Neutrophil (primary cell): ENCODE measurements at regions not wholly inside any gene's neighbourhood (a gene's known extent, or its start where the extent isn't known, plus 50 kb on each side); places are given as distances from the start of the nearest gene placed in this dataset.

Source experiments
- H3K27ac ChIP-seq: fragments of 200-600 bp; sonication (generic); 2 replicates; pipeline ENCODE4 v1.5.1; 2016; ENCODE audit warnings: mild to moderate bottlenecking, moderate library complexity
- H3K27me3 ChIP-seq: fragments of 200-600 bp; sonication (generic); 2 replicates; pipeline ENCODE4 v1.6.0; 2016; ENCODE audit warnings: mild to moderate bottlenecking
- H3K36me3 ChIP-seq: fragments of 200-600 bp; sonication (generic); 2 replicates; pipeline ENCODE4 v1.5.1; 2017
- H3K4me1 ChIP-seq, 2 experiments: fragments of 200-600 bp in 1 of 2; sonication (generic) in 1 of 2; 1 replicate in 1 of 2; 2 replicates in 1 of 2; pipeline versions ENCODE4 v1.5.1 to v1.6.1; 2013 to 2016; ENCODE audit warnings: low read depth in 1 of 2, low read length in 1 of 2, mild to moderate bottlenecking in 1 of 2, moderate library complexity in 1 of 2; ENCODE audit not compliant: control insufficient read depth in 1 of 2, insufficient read depth in 1 of 2
- H3K4me3 ChIP-seq, 2 experiments: fragments of 200-600 bp in 1 of 2; sonication (generic) in 1 of 2; 1 replicate in 1 of 2; 2 replicates in 1 of 2; pipeline ENCODE4 v1.5.1; 2013 to 2016; ENCODE audit warnings: low read depth in 1 of 2, low read length in 1 of 2, mild to moderate bottlenecking in 1 of 2, moderate library complexity in 1 of 2
- H3K9me3 ChIP-seq: fragments of 200-600 bp; sonication (generic); 2 replicates; pipeline ENCODE4 v1.5.1; 2016
- TF ChIP-seq, protein P1 (sequence below): fragments of 200-600 bp; sonication (generic); IDR thresholded peaks from 2 replicates; pipeline ENCODE4 v1.5.1; 2016; ENCODE audit warnings: antibody characterized with exemption

DNA sequence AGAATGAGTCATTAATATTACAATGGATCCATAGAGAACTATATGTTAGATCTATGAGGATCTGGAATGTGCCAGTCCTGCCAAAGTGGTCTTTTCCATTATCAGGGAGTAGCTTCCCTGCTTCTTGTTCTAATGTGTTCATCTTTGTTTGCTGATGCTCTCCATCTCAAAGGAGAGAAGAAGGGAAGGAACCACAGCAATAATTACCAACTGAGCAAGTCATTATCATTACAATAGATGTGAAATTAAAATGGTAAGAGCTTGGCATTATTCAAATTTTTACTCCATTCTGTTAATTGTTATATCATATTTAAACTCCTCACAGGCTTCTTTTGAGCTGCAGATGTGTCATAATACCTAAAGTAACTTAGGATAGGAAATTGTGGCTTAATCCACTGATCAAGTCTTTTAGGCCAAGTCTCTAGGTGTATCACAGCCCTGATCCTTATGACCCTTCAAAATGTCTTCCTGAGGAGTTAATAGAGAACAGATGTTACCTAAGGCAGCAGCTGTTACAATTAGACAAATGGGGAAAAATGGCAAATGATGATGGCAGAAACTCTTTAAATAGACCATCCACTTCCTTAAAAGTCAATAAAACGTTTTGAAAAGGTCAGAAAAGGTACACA, 1492.7 kb upstream of the IGFBP7 start:
- Histone ChIP-seq H3K4me3 (no peak overlapping the region), H3K27ac (no peak overlapping the region), H3K4me1 (no peaks in the 10 kb centered on the region), H3K27me3 (no peaks in the 10 kb centered on the region), H3K36me3 (no peaks in the 10 kb centered on the region), H3K9me3 (no peaks in the 10 kb centered on the region)
- TF ChIP-seq, protein P1, sequence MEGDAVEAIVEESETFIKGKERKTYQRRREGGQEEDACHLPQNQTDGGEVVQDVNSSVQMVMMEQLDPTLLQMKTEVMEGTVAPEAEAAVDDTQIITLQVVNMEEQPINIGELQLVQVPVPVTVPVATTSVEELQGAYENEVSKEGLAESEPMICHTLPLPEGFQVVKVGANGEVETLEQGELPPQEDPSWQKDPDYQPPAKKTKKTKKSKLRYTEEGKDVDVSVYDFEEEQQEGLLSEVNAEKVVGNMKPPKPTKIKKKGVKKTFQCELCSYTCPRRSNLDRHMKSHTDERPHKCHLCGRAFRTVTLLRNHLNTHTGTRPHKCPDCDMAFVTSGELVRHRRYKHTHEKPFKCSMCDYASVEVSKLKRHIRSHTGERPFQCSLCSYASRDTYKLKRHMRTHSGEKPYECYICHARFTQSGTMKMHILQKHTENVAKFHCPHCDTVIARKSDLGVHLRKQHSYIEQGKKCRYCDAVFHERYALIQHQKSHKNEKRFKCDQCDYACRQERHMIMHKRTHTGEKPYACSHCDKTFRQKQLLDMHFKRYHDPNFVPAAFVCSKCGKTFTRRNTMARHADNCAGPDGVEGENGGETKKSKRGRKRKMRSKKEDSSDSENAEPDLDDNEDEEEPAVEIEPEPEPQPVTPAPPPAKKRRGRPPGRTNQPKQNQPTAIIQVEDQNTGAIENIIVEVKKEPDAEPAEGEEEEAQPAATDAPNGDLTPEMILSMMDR = no peak

DNA sequence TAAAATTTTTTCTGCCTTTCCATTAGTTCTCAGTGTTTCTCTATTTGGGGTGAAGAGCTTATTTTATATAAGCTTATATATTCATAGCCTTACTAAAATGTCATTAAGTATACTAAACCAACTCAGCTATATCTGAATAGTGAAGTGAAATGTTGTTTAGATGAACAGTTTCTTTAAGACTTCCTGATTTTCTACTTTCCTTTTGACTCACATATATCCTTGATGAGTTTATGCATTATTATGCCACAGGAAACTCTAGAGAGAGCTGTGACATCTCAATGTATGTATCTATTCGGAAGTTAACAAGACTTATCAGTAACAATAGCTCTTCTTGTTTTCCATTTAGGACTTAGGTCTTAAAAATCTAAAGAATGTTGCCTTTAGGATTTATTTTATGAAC, 1491.8 kb upstream of the IGFBP7 start:
- H3K9me3 ChIP-seq = no peaks in the 10 kb centered on the region
- no peak overlapping the region for H3K4me3 ChIP-seq
- no peaks in the 10 kb centered on the region for H3K4me1 ChIP-seq
- H3K36me3 ChIP-seq = no peaks in the 10 kb centered on the region
- no peaks in the 10 kb centered on the region for H3K27me3 ChIP-seq
- TF ChIP-seq, protein P1 = no peak
- no peak overlapping the region for H3K27ac ChIP-seq

DNA sequence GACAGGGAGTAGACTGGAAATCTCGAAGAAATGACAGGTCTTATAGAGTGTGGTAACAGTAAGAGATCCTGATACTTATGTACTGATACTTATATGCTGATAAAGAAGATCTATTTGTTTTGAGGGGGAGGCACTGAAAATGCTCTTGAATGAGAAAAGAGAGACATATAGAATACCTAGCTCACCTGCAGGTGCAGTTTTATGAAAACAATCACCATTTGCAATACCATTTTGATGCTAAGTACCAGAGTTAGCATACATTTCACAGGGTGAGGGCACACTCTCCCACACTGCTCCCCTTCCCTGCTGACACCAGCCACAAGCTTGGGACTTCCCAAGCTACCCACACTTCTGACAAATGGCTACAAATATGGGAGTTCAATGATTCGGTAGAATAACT, 1490.1 kb upstream of the IGFBP7 start:
- no peaks in the 10 kb centered on the region for H3K36me3 ChIP-seq
- TF ChIP-seq, protein P1 = no peak

DNA sequence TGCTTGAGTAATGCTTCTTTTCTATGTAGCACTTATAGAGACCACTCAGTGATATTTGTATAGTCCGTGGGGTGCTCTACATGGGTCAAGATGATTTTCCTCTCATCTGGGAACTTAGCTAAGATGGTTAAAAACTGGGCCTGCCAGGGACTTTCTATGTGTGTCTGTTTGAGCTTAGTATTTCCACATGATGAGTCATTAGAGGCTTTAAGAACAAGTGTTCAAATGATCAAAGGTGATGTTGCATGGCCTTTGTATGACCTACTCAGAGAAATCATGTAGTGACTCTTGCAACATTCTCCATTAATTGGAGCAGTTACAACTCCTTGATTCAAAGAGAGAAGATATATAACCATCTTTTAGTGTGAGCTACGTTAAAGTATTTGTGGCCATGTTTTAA, 1480.5 kb upstream of the IGFBP7 start:
- H3K4me1 ChIP-seq = no peaks in the 10 kb centered on the region
- no peaks in the 10 kb centered on the region for H3K9me3 ChIP-seq
- H3K36me3 ChIP-seq = no peaks in the 10 kb centered on the region
- no peak overlapping the region for H3K27ac ChIP-seq
- H3K4me3 ChIP-seq = no peak overlapping the region
- TF ChIP-seq, protein P1 = no peak
- no peaks in the 10 kb centered on the region for H3K27me3 ChIP-seq

More for the DNA sequence above, 1490.1 kb upstream of the IGFBP7 start:
- Histone ChIP-seq H3K27ac (no peak overlapping the region), H3K4me3 (no peak overlapping the region), H3K9me3 (no peaks in the 10 kb centered on the region), H3K27me3 (no peaks in the 10 kb centered on the region), H3K4me1 (no peaks in the 10 kb centered on the region)

DNA sequence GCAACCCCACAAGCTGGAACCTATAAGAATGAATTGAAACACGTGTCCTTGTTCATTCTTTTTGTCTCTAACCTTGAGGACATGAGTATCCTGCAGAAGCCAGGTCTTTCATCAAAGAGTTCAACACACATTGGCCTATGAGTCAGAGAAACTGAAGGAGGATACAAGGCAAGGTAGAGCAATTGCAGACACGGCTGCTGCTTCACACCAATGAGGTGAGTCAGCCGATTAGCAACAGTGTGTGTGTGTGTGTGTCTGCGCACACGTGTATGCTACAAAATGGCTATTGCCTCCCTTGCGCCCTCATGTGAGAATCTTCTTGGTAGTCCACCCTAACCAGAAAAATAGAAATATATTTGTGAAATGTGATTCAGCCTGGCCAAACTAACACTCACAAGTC, 1477.7 kb upstream of the IGFBP7 start:
- H3K4me1 ChIP-seq = no peaks in the 10 kb centered on the region
- H3K4me3 ChIP-seq = no peak overlapping the region
- TF ChIP-seq, protein P1 = no peak
- H3K27ac ChIP-seq = no peak overlapping the region
- no peaks in the 10 kb centered on the region for H3K36me3 ChIP-seq
- no peaks in the 10 kb centered on the region for H3K27me3 ChIP-seq
- no peaks in the 10 kb centered on the region for H3K9me3 ChIP-seq
